ENCODE measurements at regions not wholly inside any gene's neighbourhood (a gene's known extent, or its start where the extent isn't known, plus 50 kb on each side); places are given as distances from the start of the nearest gene placed in this dataset.

- DNase-seq (ENCODE audit: low read depth) = no peak
Measured at GRCh38 chr4:89363786-89364185, 56.2 kb upstream of the GPRIN3 start.

- no peak for DNase-seq (ENCODE audit: low read depth)
Measured at GRCh38 chr4:89358935-89359638, 51.5 kb upstream of the GPRIN3 start.

GRCh38 chr4:89357787-89358186, 50.2 kb upstream of the GPRIN3 start:
- no peak for DNase-seq (ENCODE audit: low read depth)

Measured in non-pigmented ciliary epithelial cell (primary cell).